ENCODE measurements at regions not wholly inside any gene's neighbourhood (a gene's known extent, or its start where the extent isn't known, plus 50 kb on each side); places are given as distances from the start of the nearest gene placed in this dataset.
"Not testable (repeated sequence)": the region's sequence is repeated elsewhere in the genome, so short reads cannot be mapped to it uniquely, and the experiment has no call there.

- not testable (repeated sequence) for H3K4me3 ChIP-seq (ENCODE audit: low read length); H3K27me3 ChIP-seq (ENCODE audit: insufficient read depth, low read length); H3K36me3 ChIP-seq (ENCODE audit: insufficient read depth, low read length); H3K4me1 ChIP-seq (ENCODE audit: insufficient read depth, low read length); H3K9me3 ChIP-seq (ENCODE audit: low read length); H2AFZ ChIP-seq (ENCODE audit: low read depth, low read length)
These were observed 184.9 kb downstream of the SPATA31A6 start for GRCh38 chr9:42368279-42368881.

- H3K36me3 ChIP-seq (ENCODE audit: insufficient read depth, low read length); H3K4me1 ChIP-seq (ENCODE audit: insufficient read depth, low read length); H3K27me3 ChIP-seq (ENCODE audit: insufficient read depth, low read length); H2AFZ ChIP-seq (ENCODE audit: low read depth, low read length); H3K4me3 ChIP-seq (ENCODE audit: low read length); H3K9me3 ChIP-seq (ENCODE audit: low read length): not testable (repeated sequence)
These were observed 186.7 kb downstream of the SPATA31A6 start for GRCh38 chr9:42370172-42370571.

- H3K4me1 ChIP-seq (ENCODE audit: insufficient read depth, low read length); H3K9me3 ChIP-seq (ENCODE audit: low read length); H2AFZ ChIP-seq (ENCODE audit: low read depth, low read length); H3K4me3 ChIP-seq (ENCODE audit: low read length); H3K36me3 ChIP-seq (ENCODE audit: insufficient read depth, low read length); H3K27me3 ChIP-seq (ENCODE audit: insufficient read depth, low read length): not testable (repeated sequence)
These were observed 188.0 kb downstream of the SPATA31A6 start for GRCh38 chr9:42371417-42371816.

GRCh38 chr9:42377530-42378417 is 194.3 kb downstream of the SPATA31A6 start:
- not testable (repeated sequence) for H3K4me1 ChIP-seq (ENCODE audit: insufficient read depth, low read length); H3K9me3 ChIP-seq (ENCODE audit: low read length); H3K27me3 ChIP-seq (ENCODE audit: insufficient read depth, low read length); H3K36me3 ChIP-seq (ENCODE audit: insufficient read depth, low read length); H2AFZ ChIP-seq (ENCODE audit: low read depth, low read length); H3K4me3 ChIP-seq (ENCODE audit: low read length)

- H3K36me3 ChIP-seq (ENCODE audit: insufficient read depth, low read length), result no peaks in the 10 kb centered on the region
These were observed 195.0 kb downstream of the SPATA31A6 start for GRCh38 chr9:42378418-42378815.

GRCh38 chr9:42379602-42380001 is 196.1 kb downstream of the SPATA31A6 start:
- not testable (repeated sequence) for H3K36me3 ChIP-seq (ENCODE audit: insufficient read depth, low read length); H3K9me3 ChIP-seq (ENCODE audit: low read length); H3K4me3 ChIP-seq (ENCODE audit: low read length); H3K27me3 ChIP-seq (ENCODE audit: insufficient read depth, low read length); H3K4me1 ChIP-seq (ENCODE audit: insufficient read depth, low read length); H2AFZ ChIP-seq (ENCODE audit: low read depth, low read length)

More at GRCh38 chr9:42378418-42378815, 195.0 kb downstream of the SPATA31A6 start:
- no peaks in the 10 kb centered on the region for H3K4me1 ChIP-seq (ENCODE audit: insufficient read depth, low read length)
- H2AFZ ChIP-seq (ENCODE audit: low read depth, low read length), result no peak overlapping the region
- H3K9me3 ChIP-seq (ENCODE audit: low read length), result no peaks in the 10 kb centered on the region
- H3K4me3 ChIP-seq (ENCODE audit: low read length), result no peak overlapping the region
- H3K27me3 ChIP-seq (ENCODE audit: insufficient read depth, low read length), result no peaks in the 10 kb centered on the region

GRCh38 chr9:42384585-42384984 is 201.1 kb downstream of the SPATA31A6 start:
- H3K27me3 ChIP-seq (ENCODE audit: insufficient read depth, low read length); H3K36me3 ChIP-seq (ENCODE audit: insufficient read depth, low read length); H3K9me3 ChIP-seq (ENCODE audit: low read length); H2AFZ ChIP-seq (ENCODE audit: low read depth, low read length); H3K4me3 ChIP-seq (ENCODE audit: low read length); H3K4me1 ChIP-seq (ENCODE audit: insufficient read depth, low read length): not testable (repeated sequence)

GRCh38 chr9:42385574-42386120 is 202.2 kb downstream of the SPATA31A6 start:
- not testable (repeated sequence) for H3K4me1 ChIP-seq (ENCODE audit: insufficient read depth, low read length); H3K27me3 ChIP-seq (ENCODE audit: insufficient read depth, low read length); H2AFZ ChIP-seq (ENCODE audit: low read depth, low read length); H3K4me3 ChIP-seq (ENCODE audit: low read length); H3K9me3 ChIP-seq (ENCODE audit: low read length); H3K36me3 ChIP-seq (ENCODE audit: insufficient read depth, low read length)

GRCh38 chr9:42386477-42386876 is 203.0 kb downstream of the SPATA31A6 start:
- Histone ChIP-seq H3K4me1 (ENCODE audit: insufficient read depth, low read length) (no peaks in the 10 kb centered on the region), H3K4me3 (ENCODE audit: low read length) (no peak overlapping the region), H3K27me3 (ENCODE audit: insufficient read depth, low read length) (no peaks in the 10 kb centered on the region)

GRCh38 chr9:42388146-42388690 is 204.8 kb downstream of the SPATA31A6 start:
- H3K4me1 ChIP-seq (ENCODE audit: insufficient read depth, low read length), result no peaks in the 10 kb centered on the region
- H3K27me3 ChIP-seq (ENCODE audit: insufficient read depth, low read length), result no peaks in the 10 kb centered on the region
- no peaks in the 10 kb centered on the region for H3K36me3 ChIP-seq (ENCODE audit: insufficient read depth, low read length)
- H3K4me3 ChIP-seq (ENCODE audit: low read length), result no peak overlapping the region
- H2AFZ ChIP-seq (ENCODE audit: low read depth, low read length), result no peak overlapping the region
- no peaks in the 10 kb centered on the region for H3K9me3 ChIP-seq (ENCODE audit: low read length)

More at GRCh38 chr9:42386477-42386876, 203.0 kb downstream of the SPATA31A6 start:
- Histone ChIP-seq H2AFZ (ENCODE audit: low read depth, low read length) (no peak overlapping the region), H3K36me3 (ENCODE audit: insufficient read depth, low read length) (no peaks in the 10 kb centered on the region), H3K9me3 (ENCODE audit: low read length) (no peaks in the 10 kb centered on the region)

- no peaks in the 10 kb centered on the region for H3K36me3 ChIP-seq (ENCODE audit: insufficient read depth, low read length)
- no peak overlapping the region for H3K4me3 ChIP-seq (ENCODE audit: low read length)
- no peaks in the 10 kb centered on the region for H3K27me3 ChIP-seq (ENCODE audit: insufficient read depth, low read length)
- no peaks in the 10 kb centered on the region for H3K9me3 ChIP-seq (ENCODE audit: low read length)
- no peaks in the 10 kb centered on the region for H3K4me1 ChIP-seq (ENCODE audit: insufficient read depth, low read length)
- H2AFZ ChIP-seq (ENCODE audit: low read depth, low read length), result no peak overlapping the region
These were observed 205.4 kb downstream of the SPATA31A6 start for GRCh38 chr9:42388846-42389245.

- not testable (repeated sequence) for H3K36me3 ChIP-seq (ENCODE audit: insufficient read depth, low read length); H3K4me3 ChIP-seq (ENCODE audit: low read length); H3K27me3 ChIP-seq (ENCODE audit: insufficient read depth, low read length); H2AFZ ChIP-seq (ENCODE audit: low read depth, low read length); H3K4me1 ChIP-seq (ENCODE audit: insufficient read depth, low read length); H3K9me3 ChIP-seq (ENCODE audit: low read length)
These were observed 209.5 kb downstream of the SPATA31A6 start for GRCh38 chr9:42392773-42393455.

- no peak overlapping the region for H2AFZ ChIP-seq (ENCODE audit: low read depth, low read length)
- H3K27me3 ChIP-seq (ENCODE audit: insufficient read depth, low read length), result no peaks in the 10 kb centered on the region
- H3K36me3 ChIP-seq (ENCODE audit: insufficient read depth, low read length), result no peaks in the 10 kb centered on the region
- H3K9me3 ChIP-seq (ENCODE audit: low read length), result no peaks in the 10 kb centered on the region
- no peak overlapping the region for H3K4me3 ChIP-seq (ENCODE audit: low read length)
- H3K4me1 ChIP-seq (ENCODE audit: insufficient read depth, low read length), result no peaks in the 10 kb centered on the region
These were observed 212.9 kb downstream of the SPATA31A6 start for GRCh38 chr9:42396318-42396717.

All from neuron (in vitro differentiated cells).